ENCODE measurements at regions not wholly inside any gene's neighbourhood (a gene's known extent, or its start where the extent isn't known, plus 50 kb on each side); places are given as distances from the start of the nearest gene placed in this dataset.
"Not testable (repeated sequence)": the region's sequence is repeated elsewhere in the genome, so short reads cannot be mapped to it uniquely, and the experiment has no call there.

DNA sequence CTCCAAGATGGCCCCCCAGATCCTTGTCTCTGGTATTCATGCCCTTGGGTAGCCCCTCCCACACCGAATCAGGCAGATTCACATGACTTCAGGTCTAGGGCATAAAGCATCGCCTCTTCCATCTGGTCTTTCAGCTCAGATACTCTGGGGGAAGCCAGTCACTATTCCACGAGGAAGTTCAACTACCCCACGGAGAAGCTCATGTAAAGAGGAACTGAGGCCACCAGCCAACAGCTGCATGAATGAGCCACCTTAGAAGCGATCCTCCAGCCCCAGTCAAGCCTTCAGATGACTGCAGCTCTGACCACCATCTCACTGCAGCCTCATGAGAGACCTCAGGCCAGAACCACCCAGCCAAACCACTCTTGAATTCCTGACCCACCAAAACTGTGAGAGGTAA is 54.1 kb downstream of the SOCS3 start:
- no peak for DNase-seq

DNA sequence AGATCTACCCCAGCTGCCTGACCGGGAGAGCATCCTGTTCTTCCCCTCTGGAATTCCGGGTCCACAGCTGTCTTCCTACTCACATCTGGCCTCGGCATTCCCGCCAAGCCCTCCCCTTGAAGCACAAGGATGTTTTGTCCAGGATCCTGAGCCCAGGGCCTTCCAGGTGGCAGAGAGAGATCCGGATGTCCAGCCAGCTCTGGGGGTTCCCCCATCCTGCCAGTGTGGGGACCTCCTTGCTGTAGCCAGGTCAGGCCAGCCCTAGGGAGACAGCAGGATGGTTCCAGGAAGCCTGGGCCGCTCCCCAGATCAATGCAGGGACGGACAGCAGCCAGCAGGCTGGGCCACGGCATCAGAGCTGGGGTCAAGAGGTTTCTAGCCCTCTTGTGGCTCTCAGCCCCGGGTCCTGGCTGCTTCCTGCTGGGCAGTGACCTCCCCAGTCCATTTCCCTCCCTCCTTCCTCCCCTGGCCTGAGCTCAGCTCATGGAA is 55.3 kb downstream of the SOCS3 start:
- no peak for DNase-seq

DNA sequence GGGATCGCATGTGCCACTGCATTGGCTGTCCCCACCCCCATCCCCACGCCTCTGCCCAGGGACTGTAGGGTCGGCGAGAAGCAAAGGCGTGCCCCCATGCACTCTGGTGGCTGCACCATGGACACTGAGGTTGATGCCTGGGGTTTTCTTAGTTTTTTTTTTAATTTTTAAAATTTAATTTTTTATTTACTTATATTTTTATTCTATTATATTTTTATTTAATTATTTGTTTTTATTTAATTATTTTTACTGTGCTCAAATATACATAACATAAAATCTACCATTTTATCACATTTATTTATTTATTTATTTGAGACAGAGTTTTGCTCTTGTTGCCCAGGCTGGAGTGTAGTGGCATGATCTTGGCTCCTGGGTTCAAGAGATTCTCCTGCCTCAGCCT is 57.4 kb downstream of the SOCS3 start:
- DNase-seq = no peak

DNA sequence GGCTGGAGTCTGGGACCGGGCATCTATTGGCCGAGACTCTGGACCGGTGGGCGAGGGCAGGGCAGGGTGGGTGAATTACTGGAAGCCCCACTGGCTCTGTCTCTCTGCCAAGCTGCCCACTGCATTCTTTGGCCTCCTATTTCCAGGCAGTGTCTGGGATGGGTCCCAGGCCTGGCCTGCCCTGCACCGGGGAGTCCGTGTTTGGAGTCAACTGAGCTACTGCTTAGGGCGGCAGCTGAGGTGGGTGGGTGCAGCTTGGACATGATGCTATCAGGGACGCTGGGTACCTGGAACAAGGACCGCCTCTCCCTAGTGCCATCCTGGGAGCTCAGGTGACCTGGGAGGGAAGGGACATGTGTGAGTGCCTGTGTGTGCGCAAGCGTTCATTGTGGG is 58.1 kb downstream of the SOCS3 start:
- no peak for DNase-seq

DNA sequence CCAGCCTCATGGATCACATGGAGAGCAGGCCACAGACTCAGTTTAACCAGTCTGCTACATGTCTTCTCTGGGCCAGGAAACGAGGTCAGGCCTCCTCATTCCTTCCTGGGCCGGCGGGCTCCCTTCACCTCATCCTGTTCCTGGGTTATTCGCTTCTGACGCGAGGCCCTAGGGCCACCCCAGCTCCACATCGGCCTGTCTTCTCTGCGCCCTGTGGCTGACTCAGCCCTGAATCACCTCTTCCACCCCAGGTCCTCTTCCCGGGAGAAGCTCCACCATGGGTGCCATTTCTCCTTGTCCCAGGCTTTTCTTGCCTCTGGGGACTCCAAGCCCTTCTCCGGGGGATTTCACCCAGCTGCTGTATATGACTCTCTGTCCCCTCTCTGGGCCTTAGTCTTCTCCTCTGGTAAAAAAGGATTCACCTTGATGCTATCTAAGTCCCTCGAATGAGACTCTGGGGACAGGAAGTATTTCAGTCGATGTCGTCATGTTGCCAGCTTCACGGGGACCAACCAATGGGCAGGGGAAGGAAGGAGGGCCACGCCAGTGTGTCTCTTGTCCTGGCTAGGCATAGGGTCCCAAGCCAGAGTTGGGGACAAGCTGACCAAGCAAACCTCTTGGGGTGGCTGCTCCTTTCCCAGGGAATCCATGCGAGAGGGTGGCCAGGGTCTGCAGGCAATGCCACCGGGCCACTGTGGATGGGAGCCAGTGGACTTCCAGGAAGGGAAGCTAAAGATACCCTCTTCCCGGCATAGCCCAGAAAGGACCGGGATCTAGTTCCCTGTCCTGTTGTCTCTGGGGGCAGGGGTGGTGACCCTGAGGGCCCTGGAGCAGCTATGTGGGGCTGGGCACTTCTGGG is 58.7 kb downstream of the SOCS3 start:
- DNase-seq = peak; percentile 36

DNA sequence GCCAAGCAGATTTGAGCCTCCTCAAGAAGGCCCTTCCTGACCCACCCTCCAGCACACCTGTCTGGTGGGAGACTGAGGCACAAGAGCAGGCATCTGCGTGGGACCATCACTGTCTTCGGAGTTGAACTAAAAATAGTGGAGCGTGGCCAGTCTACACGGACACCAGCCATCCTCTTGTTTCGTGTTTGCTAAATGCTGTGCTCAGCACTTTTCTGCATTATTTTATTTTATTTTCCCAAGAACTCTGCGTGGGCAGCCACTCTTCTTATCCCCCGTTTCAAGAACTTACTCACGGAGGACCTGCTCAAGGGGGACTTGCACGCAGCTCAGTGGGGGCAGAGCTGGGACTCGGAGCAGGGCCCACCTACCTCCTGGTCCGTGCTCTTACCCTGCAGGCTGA is 60.8 kb downstream of the SOCS3 start:
- no peak for DNase-seq

DNA sequence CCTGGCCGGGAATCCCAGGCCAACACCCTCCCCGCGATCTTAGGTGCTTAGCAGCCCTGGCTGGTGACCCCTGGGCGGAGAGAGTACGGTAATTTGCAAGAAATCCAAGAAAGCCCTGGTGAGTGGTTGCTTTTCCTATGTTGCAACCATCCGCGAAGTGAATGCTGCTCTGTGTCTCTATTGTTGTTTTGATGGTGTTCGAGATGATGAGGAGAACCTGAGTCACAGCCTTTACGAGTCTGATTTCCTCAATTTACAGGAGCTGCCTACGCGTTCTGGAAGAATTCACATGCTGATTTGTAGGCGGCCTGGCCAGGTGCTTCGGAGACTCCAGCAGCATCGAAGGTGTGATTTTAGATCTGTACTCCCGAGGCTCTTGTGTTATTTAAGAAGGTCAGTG is 63.3 kb downstream of the TMEM235 start:
- DNase-seq = no peak

DNA sequence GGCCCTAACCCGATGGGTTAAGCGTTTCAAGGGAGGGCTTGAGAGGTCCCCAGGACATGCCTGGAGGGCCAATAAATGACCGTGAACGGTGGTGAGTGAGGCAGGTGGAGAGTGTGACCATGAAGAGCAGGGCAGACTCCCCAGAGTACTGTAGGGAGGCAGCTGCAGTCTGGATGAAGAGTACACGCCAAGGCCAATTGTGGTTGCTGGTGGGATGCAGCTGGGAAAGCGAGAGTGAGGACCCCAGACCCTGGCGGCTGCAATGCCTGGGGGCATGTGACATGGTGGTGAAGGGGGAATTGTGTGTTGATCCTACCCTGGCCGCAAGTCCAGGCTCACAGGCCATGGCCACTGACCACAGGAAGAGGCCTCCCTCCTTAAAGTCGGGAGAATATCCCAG is 62.9 kb downstream of the TMEM235 start:
- no peak for DNase-seq

DNA sequence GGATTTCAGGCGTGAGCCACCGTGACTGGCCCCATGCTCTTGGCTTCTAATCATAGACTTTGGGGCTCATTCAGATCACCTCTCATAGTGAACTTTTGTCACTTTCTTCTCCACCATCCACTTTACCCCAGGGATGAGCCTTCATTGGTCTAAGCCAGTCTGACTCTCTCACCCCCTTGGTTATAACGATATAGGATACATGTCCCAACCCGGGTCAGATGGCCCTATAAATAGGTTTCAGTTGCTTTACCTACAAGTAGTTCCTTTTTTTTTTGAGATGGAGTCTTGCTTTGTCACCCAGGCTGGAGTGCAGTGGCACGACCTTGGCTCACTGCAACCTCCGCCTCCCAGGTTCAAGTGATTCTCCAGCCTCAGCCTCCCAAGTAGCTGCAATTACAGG is 61.7 kb downstream of the TMEM235 start:
- DNase-seq = not testable (repeated sequence)

DNA sequence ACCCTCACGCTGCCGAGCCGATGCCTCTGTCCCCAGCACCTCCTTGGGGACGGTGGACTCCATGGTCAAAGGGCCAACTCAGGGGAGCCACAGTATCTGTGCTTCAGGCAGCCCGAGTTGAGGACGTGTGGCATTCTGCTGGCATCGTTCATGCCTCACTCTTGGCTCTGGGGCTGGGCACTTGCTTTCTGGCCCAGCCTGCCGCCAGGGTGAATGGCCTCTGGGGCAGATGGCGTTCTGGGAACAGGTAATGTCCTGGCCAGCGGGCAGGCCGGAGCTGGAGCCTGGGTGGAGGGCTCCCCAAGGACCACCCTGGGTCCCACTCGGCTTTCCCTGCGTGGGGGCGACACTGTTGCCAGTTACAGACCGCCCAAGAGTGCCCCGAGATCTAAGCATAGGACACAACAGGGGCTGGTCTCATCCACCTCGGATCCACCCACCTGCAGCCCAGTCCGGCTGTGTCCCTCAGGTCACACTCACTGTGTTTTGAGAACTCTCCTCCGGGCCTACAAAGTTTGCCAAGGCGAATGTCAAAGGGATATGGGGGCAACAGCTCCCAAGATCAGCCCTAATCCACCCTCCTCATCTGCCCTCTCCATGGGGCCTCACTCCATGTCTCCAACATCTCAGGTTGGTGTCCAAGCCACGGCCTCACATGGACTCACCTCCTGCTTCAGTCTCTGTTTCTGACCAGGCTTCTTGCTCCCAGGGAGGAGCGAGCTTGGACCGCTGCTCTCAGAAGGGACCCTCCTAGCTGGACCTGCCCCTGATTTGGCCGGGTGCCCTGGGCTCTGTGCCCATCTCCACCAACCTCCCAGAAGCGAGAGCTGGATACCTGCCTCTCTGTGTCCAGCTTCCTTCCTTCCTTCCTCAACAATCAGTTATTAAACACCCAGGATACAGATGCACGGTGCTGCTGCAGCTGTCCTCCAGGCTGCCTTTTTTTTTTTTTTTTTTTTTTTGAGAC is 60.8 kb downstream of the TMEM235 start:
- no peak for DNase-seq

DNA sequence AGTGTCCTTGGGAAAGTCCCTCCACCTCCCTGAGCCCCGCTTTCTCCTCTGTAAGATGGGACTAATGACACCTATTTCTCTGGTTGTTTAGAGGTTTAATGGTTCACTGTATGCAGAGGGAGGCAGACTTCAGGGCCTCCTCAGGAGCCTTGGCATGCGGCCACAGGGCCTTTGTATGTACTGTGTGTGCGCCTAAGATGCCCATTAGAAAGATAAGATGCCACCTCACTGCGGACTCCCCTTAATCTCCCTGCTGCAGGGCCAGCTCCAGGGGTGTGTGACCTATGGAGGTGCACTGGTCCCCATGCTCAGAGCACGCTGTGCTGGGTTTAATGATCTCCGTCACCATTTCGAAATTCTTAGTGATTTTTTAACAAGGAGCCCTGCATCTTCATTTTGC is 59.3 kb downstream of the TMEM235 start:
- no peak for DNase-seq

Data from NCI-H226 (cell line).